C4-2B (cell line): ENCODE measurements at regions not wholly inside any gene's neighbourhood (a gene's known extent, or its start where the extent isn't known, plus 50 kb on each side); places are given as distances from the start of the nearest gene placed in this dataset.
"Not testable (repeated sequence)": the region's sequence is repeated elsewhere in the genome, so short reads cannot be mapped to it uniquely, and the experiment has no call there.

Source experiments
- H3K27ac ChIP-seq: fragments of 450-650 bp; 2 replicates; pipeline ENCODE4 v1.5.1; 2017
- CTCF ChIP-seq: fragments of 450-650 bp; conservative IDR thresholded peaks from 2 replicates; pipeline ENCODE4 v1.5.1; 2017; ENCODE audit warnings: mild to moderate bottlenecking
- ZFX ChIP-seq: fragments of 450-650 bp; IDR thresholded peaks from 2 replicates; pipeline ENCODE4 v1.6.1; 2017

- no peak overlapping the region for H3K27ac ChIP-seq
- no peak for TF ChIP-seq CTCF
- TF ChIP-seq ZFX = no peak
Measured at GRCh38 chr15:39031596-39031995, 467.0 kb upstream of the RASGRP1 start.

GRCh38 chr15:39034816-39035215, 470.2 kb upstream of the RASGRP1 start:
- no peak overlapping the region for H3K27ac ChIP-seq
- TF ChIP-seq ZFX (no peak), CTCF (no peak)

- H3K27ac ChIP-seq = not testable (repeated sequence)
Measured at GRCh38 chr15:39037611-39038010, 473.0 kb upstream of the RASGRP1 start.

- H3K27ac ChIP-seq = no peak overlapping the region
- TF ChIP-seq ZFX = no peak
- TF ChIP-seq CTCF = no peak
Measured at GRCh38 chr15:39040861-39041260, 476.2 kb upstream of the RASGRP1 start.

- no peak for TF ChIP-seq ZFX
- TF ChIP-seq CTCF = no peak
Measured at GRCh38 chr15:39041979-39042495, 477.4 kb upstream of the RASGRP1 start.

GRCh38 chr15:39051626-39052322, 487.2 kb upstream of the RASGRP1 start:
- H3K27ac ChIP-seq = no peak overlapping the region
- TF ChIP-seq CTCF (no peak), ZFX (no peak)

More at GRCh38 chr15:39041979-39042495, 477.4 kb upstream of the RASGRP1 start:
- H3K27ac ChIP-seq = no peak overlapping the region

- no peak overlapping the region for H3K27ac ChIP-seq
- TF ChIP-seq CTCF (no peak), ZFX (no peak)
Measured at GRCh38 chr15:39052323-39052705, 487.7 kb upstream of the RASGRP1 start.

GRCh38 chr15:39053480-39053879, 488.9 kb upstream of the RASGRP1 start:
- no peak overlapping the region for H3K27ac ChIP-seq
- TF ChIP-seq ZFX (no peak), CTCF (no peak)
